ENCODE measurements at regions not wholly inside any gene's neighbourhood (a gene's known extent, or its start where the extent isn't known, plus 50 kb on each side); places are given as distances from the start of the nearest gene placed in this dataset.
"Not testable (repeated sequence)": the region's sequence is repeated elsewhere in the genome, so short reads cannot be mapped to it uniquely, and the experiment has no call there.

DNA sequence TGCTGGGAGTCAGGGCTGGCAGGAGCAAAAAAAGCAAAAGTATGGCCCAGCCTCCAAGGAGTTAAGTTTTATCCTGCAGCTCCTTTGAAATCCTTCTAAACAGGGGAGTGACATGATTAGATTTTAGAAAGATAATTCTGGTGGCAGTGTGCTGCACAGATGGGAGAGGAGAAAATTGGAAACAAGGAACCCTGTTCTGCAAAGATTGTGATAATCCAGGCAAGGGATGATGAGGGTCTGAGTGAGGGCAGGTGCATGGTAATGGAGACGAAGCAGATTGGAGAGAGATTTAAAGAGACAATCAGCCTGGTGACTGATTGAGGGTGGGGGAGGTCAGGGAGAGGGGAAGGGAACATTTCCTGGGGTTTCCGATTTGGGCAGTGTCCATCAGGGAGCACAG lies 444.7 kb upstream of the PODXL start:
- TF ChIP-seq CTCF (IDR thresholded peaks at IDR 0.05; ENCODE audit: control insufficient read depth, insufficient read depth, low read depth, low read length, missing control alignments) = no peak
- no peak for DNase-seq (ENCODE audit: low read depth)
- H3K4me3 ChIP-seq (ENCODE audit: control insufficient read depth, low read depth, low read length) = no peak overlapping the region

GRCh38 chr7:131999193-131999592 lies 442.8 kb upstream of the PODXL start:
- no peak for DNase-seq (ENCODE audit: low read depth)
- H3K4me3 ChIP-seq (ENCODE audit: control insufficient read depth, low read depth, low read length) = no peak overlapping the region
- no peak for TF ChIP-seq CTCF (IDR thresholded peaks at IDR 0.05; ENCODE audit: control insufficient read depth, insufficient read depth, low read depth, low read length, missing control alignments)

DNA sequence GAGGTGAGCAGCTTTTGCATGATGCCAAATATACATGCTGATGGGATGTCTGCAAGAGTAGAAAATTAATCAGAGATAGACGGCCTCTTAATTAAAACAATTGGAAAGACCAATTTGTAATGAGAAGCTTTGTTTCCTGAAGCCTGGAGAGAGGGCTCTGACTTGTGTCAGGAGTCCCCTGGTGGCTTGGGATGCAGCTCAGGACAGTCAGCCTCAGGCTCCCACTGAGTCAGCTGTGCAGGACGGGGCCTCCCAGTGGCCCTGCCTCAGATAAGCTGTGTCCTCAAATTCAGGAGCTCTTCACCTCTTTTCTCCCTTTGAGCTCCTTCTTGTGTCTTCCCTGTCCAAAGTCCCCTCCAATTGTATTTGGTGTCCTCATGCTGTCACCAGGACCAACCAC lies 438.9 kb upstream of the PODXL start:
- no peak overlapping the region for H3K4me3 ChIP-seq (ENCODE audit: control insufficient read depth, low read depth, low read length)
- DNase-seq (ENCODE audit: low read depth) = no peak
- TF ChIP-seq CTCF (IDR thresholded peaks at IDR 0.05; ENCODE audit: control insufficient read depth, insufficient read depth, low read depth, low read length, missing control alignments) = no peak

GRCh38 chr7:131981069-131981468 lies 424.6 kb upstream of the PODXL start:
- DNase-seq (ENCODE audit: low read depth); H3K4me3 ChIP-seq (ENCODE audit: control insufficient read depth, low read depth, low read length): not testable (repeated sequence)

GRCh38 chr7:131978118-131978517 lies 421.7 kb upstream of the PODXL start:
- DNase-seq (ENCODE audit: low read depth); H3K4me3 ChIP-seq (ENCODE audit: control insufficient read depth, low read depth, low read length): not testable (repeated sequence)

- no peak overlapping the region for H3K4me3 ChIP-seq (ENCODE audit: control insufficient read depth, low read depth, low read length)
- TF ChIP-seq CTCF (IDR thresholded peaks at IDR 0.05; ENCODE audit: control insufficient read depth, insufficient read depth, low read depth, low read length, missing control alignments) = no peak
- no peak for DNase-seq (ENCODE audit: low read depth)
These were observed 420.0 kb upstream of the PODXL start for GRCh38 chr7:131976411-131976810.

DNA sequence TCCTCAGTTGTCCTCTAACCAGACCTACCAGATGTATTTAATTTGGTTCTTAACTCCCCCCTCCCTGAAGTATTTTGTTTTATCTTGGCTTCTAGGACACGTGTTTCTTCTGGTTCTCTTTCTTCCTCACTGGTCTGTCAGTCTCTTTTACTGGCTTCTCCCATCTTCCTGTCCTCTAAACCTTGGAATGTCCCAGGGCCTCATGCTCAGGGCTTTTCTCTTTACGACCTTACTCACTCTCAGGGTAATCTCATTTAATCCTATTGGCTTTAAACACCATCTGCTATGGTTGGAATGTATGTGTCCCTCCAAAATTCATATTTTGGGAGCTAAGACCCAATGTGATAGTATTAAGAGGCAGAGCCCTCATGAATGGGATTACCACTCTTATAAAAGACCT lies 418.2 kb upstream of the PODXL start:
- no peak for DNase-seq (ENCODE audit: low read depth)
- no peak overlapping the region for H3K4me3 ChIP-seq (ENCODE audit: control insufficient read depth, low read depth, low read length)
- TF ChIP-seq CTCF (IDR thresholded peaks at IDR 0.05; ENCODE audit: control insufficient read depth, insufficient read depth, low read depth, low read length, missing control alignments) = no peak

DNA sequence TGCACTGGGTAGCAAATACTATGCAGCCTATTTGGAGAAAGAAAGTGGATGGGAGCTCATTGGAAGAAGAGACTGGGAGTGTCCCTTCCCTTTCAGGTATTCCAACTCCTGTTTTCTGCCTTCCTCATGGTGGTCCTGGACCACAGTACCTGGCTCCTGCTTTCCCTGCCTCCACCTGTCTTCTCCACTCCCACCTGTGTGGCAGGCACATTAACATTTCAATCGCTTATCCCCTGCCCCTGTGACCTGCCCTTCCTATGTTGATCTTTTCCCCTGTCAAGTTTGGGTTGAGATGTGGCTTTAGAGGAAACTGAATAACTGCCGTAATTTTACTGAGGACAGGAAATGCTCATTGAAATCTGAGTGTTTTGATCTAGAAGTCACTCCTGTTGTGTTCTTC lies 415.8 kb upstream of the PODXL start:
- no peak for DNase-seq (ENCODE audit: low read depth)
- H3K4me3 ChIP-seq (ENCODE audit: control insufficient read depth, low read depth, low read length) = no peak overlapping the region
- no peak for TF ChIP-seq CTCF (IDR thresholded peaks at IDR 0.05; ENCODE audit: control insufficient read depth, insufficient read depth, low read depth, low read length, missing control alignments)

Data from AG09309 (cell line).